ENCODE measurements at regions not wholly inside any gene's neighbourhood (a gene's known extent, or its start where the extent isn't known, plus 50 kb on each side); places are given as distances from the start of the nearest gene placed in this dataset.
A peak's percentile ranks its signal among the peaks of the same experiment; 100 is the strongest.
"Not testable (repeated sequence)": the region's sequence is repeated elsewhere in the genome, so short reads cannot be mapped to it uniquely, and the experiment has no call there.

GRCh38 chr3:135528413-135529015 lies 437.0 kb upstream of the PPP2R3A start:
- H3K4me3 ChIP-seq (ENCODE audit: low read depth, low read length), result no peak overlapping the region

GRCh38 chr3:135532021-135532420 lies 433.5 kb upstream of the PPP2R3A start:
- no peak for DNase-seq (ENCODE audit: low read depth)
- no peak overlapping the region for H3K4me3 ChIP-seq (ENCODE audit: low read depth, low read length)

More at GRCh38 chr3:135528413-135529015, 437.0 kb upstream of the PPP2R3A start:
- no peak for DNase-seq (ENCODE audit: low read depth)

DNA sequence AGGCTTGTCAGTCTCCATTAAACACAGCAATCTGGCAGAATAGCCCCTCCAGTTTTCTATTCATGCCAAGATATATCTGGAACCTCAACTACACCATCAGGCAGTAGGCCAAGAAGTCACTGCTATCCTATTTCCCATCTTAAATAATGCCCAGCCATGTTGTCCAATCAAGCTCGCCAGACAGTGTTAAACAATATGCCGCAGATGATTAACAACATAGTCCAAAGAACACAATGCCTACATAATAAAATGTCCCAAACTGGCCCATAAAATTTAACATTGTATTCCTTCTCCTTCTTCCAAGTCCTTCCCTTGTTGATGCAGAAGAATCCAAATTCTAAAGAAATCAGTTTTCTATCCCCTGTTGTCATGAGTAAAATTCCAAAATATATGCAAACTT lies 427.4 kb upstream of the PPP2R3A start:
- DNase-seq (ENCODE audit: low read depth), result no peak
- H3K4me3 ChIP-seq (ENCODE audit: low read depth, low read length), result no peak overlapping the region

DNA sequence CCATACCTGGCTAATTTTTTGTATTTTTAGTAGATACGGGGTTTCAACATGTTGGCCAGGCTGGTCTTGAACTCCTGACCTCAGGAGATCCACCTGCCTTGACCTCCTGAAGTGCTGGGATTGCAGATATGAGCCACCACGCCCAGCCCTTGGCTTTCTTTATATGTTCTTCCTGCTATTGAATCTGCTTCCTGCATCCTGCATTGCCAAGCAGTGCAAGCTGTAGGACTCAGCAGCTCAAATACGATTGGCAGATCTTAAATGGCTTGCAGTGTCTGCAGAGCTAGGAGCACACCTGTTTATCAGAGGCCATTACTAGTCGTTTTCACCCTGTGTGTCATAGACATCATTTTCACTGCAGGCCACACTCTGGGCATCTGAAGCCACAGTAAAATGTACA lies 426.2 kb upstream of the PPP2R3A start:
- DNase-seq (ENCODE audit: low read depth), result no peak
- no peak overlapping the region for H3K4me3 ChIP-seq (ENCODE audit: low read depth, low read length)

DNA sequence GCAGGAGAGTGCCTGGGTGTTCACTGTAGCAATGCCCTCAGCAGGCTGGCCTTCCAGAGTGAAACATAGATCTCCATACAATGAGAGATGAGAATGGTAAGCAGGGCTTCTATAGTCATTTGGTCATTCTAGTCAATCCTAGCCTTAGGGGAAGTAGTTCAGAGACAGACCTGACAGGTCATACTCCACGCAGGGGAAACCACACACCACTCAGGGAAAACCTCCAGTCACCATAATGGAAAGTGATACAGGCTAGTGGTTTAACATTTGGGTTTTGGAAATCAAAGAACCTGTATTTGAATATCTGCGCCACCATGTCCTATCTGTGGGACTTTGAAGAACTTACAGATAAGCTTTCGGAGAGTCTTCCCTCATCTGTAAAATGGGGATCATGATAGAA lies 425.7 kb upstream of the PPP2R3A start:
- H3K4me3 ChIP-seq (ENCODE audit: low read depth, low read length), result no peak overlapping the region
- no peak for DNase-seq (ENCODE audit: low read depth)

GRCh38 chr3:135549928-135550494 lies 415.5 kb upstream of the PPP2R3A start:
- H3K4me3 ChIP-seq (ENCODE audit: low read depth, low read length), result no peak overlapping the region
- DNase-seq (ENCODE audit: low read depth), result no peak

- DNase-seq (ENCODE audit: low read depth), result no peak
Measured at GRCh38 chr3:135556174-135556573, 409.4 kb upstream of the PPP2R3A start.

DNA sequence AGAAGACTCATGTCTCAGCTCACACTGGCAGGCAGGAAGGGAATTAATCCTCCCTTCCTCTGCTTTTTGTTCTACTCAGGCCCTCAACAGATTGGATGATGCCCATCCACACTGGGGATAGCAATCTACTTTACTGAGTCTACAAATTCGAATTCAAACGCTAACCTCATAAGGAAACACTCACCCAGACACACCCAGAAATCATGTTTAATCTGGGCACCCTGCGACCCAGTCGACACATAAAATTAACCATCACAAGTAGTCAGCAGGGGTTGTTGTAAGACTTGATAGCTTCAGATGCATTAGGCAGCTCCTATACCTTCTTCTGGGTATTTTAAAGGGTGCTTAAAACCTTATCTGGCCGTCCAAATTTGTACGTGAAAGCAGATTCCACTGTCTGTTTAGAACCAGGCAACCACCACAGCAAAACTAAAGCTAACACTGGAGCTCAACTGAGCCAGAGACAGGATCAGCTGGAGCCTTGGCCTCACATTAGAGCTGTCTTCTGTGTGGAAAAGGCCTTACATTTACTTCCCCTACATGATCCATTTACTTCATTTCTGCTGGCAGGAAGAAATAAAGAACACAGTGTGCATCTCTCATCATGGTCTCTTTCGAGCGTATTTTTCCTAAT lies 407.3 kb upstream of the PPP2R3A start:
- no peak for DNase-seq (ENCODE audit: low read depth)
- H3K4me3 ChIP-seq (ENCODE audit: low read depth, low read length), result no peak overlapping the region

More at GRCh38 chr3:135556174-135556573, 409.4 kb upstream of the PPP2R3A start:
- H3K4me3 ChIP-seq (ENCODE audit: low read depth, low read length), result no peak overlapping the region

DNA sequence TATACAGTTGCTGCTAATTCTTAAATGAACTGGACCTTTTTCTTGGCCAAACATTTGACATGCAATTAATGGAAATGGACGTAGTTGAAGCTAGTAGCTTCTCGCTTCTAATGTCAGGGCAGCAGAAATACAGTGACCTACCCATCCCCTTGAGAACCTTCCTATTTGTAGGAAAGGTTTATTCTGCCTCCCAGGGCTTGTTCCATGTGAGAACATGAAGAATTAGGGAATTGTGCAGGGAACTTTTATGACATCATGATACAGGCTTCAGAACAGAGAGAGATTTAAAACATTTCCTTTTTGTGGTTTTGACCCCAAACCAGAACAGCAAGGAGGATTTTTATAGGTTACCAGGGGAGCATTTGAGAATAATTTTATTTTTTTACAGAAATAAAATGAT lies 406.6 kb upstream of the PPP2R3A start:
- H3K4me3 ChIP-seq (ENCODE audit: low read depth, low read length), result no peak overlapping the region
- peak; percentile 17 for DNase-seq (ENCODE audit: low read depth)

DNA sequence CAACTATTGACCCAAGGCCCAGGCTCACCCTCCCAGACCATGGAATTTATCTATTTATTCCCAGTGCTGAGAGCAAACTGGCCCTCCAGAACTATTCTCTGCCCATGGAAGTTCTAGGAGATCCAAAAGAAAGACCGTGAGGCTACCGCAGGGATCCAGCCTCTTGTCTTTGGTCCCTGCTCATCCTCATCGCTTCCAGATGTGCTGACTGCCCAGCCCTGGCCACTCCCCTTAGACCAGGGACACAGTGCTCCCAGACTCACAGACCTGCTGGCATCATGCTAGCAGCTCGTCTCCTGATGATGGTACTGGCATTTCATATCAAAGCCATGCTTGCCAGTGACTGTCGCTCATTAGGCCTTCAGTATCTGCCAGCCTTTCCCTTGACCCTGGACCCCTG lies 405.7 kb upstream of the PPP2R3A start:
- H3K4me3 ChIP-seq (ENCODE audit: low read depth, low read length), result no peak overlapping the region
- no peak for DNase-seq (ENCODE audit: low read depth)

GRCh38 chr3:135560847-135561246 lies 404.7 kb upstream of the PPP2R3A start:
- no peak for DNase-seq (ENCODE audit: low read depth)
- no peak overlapping the region for H3K4me3 ChIP-seq (ENCODE audit: low read depth, low read length)

- DNase-seq (ENCODE audit: low read depth), result no peak
- no peak overlapping the region for H3K4me3 ChIP-seq (ENCODE audit: low read depth, low read length)
Measured at GRCh38 chr3:135564696-135565095, 400.8 kb upstream of the PPP2R3A start.

DNA sequence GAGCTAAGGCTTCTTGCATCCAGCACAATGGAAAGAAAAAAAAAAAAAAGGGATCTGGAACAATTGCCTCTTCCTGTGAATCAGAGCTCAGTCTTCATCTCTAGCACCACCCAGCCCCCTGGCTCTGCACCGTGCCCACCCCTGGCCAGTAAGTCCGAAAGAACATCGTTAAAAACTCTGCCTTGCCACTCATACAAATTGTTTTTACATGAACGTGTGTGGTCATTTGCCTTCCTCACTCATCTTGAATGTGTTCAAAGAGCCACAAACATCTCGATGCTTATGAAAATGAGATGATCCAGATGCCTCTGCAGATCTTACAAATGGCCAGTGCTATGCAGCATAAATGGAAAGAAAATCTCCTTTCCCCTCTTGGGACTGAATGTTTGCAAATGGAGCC lies 400.0 kb upstream of the PPP2R3A start:
- H3K4me3 ChIP-seq (ENCODE audit: low read depth, low read length), result no peak overlapping the region
- DNase-seq (ENCODE audit: low read depth), result no peak

DNA sequence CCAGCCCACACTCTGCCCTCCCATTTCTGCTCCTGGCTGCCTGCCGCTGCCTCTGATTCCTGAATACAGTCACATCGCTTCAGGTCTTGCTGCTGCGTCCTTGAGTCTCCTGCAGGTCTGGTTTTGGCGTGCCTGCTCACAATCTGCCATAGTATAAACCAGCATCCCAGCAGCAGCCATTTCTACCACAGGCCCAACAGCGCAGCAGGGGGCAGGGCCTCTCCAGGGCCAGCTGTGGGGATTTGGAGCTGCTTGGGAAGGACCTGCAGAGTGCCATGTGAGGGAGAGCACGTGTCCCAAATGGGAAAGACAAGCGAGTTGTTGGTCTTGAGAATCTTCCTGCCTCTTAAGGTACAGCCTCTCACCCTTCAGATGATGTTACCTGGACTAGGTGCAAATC lies 398.3 kb upstream of the PPP2R3A start:
- no peak for DNase-seq (ENCODE audit: low read depth)
- no peak overlapping the region for H3K4me3 ChIP-seq (ENCODE audit: low read depth, low read length)

DNA sequence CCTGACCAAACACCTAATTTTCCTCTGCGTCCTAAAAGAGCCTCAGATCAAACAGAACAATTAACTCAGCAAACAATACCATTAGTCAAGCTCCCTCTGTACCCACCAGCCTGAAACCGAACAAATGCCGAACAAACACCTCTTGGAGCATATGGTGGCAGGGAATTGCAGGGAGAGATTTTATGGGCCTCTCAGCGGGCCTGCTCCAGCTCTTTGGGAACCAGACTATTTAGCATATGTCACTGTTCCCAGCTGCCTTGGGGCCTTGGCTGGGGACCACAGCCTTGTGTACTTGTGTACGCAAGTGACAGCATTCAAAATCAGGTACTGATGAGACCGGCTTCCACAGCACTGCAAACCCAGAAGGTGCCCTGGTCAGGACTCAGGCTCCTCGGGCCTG lies 388.8 kb upstream of the PPP2R3A start:
- no peak for DNase-seq (ENCODE audit: low read depth)
- no peak overlapping the region for H3K4me3 ChIP-seq (ENCODE audit: low read depth, low read length)

DNA sequence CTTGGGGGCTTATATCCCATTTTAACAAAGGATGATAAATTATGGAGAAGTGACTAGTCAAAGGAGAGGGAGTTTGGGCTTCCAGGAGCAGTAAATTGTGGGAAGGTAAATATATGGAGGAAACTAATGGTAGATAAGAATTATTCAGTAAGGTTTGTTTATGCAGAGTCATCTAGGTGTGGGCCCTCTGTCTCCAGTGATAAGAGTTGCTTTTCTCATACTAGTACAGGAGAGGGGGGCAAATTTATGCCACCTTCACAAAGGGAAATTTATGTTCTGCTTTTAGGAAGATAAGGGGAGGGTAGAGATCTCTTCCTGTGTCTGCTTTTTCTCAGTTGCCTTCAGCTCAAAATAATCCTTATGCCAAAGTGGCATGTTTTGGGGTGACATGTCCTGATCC lies 383.7 kb upstream of the PPP2R3A start:
- no peak for DNase-seq (ENCODE audit: low read depth)
- H3K4me3 ChIP-seq (ENCODE audit: low read depth, low read length), result no peak overlapping the region

- no peak overlapping the region for H3K4me3 ChIP-seq (ENCODE audit: low read depth, low read length)
- no peak for DNase-seq (ENCODE audit: low read depth)
Measured at GRCh38 chr3:135582800-135583199, 382.7 kb upstream of the PPP2R3A start.

DNA sequence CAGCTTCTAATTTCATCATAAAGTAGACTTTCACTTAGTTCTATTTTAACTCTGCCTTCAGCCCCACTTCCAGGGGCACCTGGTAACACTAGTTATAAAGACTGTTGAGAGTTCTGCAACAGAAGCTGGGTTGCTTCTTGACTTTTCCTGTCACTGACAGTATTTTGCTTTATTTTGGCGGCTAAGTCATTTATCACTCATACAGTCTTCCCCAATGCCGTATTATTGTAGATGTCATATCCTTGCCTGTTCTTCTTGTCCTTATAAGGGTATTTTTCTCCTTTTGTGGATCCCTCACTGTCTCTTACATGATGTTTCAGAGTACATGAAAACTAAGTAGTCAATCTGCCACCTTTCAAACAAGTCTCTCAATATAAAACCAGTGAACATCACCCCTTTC lies 369.0 kb upstream of the PPP2R3A start:
- H3K4me3 ChIP-seq (ENCODE audit: low read depth, low read length), result no peak overlapping the region
- no peak for DNase-seq (ENCODE audit: low read depth)

DNA sequence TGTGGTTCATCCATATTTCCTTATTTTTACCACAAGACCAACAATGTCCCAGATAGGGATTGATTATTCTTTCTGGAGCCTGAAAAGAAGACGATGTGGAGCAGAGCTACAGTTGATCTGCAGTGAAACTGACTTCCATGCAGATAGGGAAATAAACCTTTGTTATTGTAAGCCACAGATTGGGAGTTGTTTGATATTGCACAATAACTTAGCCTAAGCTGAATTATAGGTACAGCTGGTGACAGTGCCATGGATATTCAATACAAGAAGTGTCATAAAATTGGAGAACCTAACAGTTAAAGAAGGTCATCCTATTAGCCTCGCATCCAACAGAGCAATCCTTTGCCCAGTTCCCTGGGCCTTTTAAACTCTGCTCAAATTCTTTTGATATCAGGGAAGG lies 367.7 kb upstream of the PPP2R3A start:
- H3K4me3 ChIP-seq (ENCODE audit: low read depth, low read length), result no peak overlapping the region
- DNase-seq (ENCODE audit: low read depth), result no peak

- H3K4me3 ChIP-seq (ENCODE audit: low read depth, low read length), result no peak overlapping the region
- DNase-seq (ENCODE audit: low read depth), result no peak
Measured at GRCh38 chr3:135598597-135598996, 366.9 kb upstream of the PPP2R3A start.

DNA sequence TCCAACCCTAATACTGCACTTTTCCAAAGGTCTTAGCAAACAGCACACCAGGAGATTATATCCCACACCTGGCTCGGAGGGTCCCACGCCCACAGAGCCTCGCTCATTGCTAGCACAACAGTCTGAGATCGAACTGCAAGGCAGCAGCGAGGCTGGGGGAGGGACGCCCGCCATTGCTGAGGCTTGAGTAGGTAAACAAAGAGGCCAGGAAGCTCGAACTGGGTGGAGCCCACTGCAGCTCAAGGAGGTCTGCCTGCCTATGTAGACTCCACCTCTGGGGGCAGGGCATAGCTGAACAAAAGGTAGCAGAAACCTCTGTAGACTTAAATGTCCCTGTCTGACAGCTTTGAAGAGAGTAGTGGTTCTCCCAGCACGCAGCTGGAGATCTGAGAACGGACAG lies 361.0 kb upstream of the PPP2R3A start:
- not testable (repeated sequence) for DNase-seq (ENCODE audit: low read depth); H3K4me3 ChIP-seq (ENCODE audit: low read depth, low read length)
